ENCODE measurements at regions not wholly inside any gene's neighbourhood (a gene's known extent, or its start where the extent isn't known, plus 50 kb on each side); places are given as distances from the start of the nearest gene placed in this dataset.

- TF ChIP-seq CTCF (IDR thresholded peaks at IDR 0.05), result no peak
- no peak for DNase-seq (ENCODE audit: low spot score)
- ATAC-seq (ENCODE audit: low FRiP score), result no peak
Measured at GRCh38 chr7:109049366-109049765, 479.7 kb downstream of the DNAJB9 start.

- no peak for DNase-seq (ENCODE audit: low spot score)
- ATAC-seq (ENCODE audit: low FRiP score), result no peak
- no peak for TF ChIP-seq CTCF (IDR thresholded peaks at IDR 0.05)
Measured at GRCh38 chr7:109059089-109059488, 489.4 kb downstream of the DNAJB9 start.

DNA sequence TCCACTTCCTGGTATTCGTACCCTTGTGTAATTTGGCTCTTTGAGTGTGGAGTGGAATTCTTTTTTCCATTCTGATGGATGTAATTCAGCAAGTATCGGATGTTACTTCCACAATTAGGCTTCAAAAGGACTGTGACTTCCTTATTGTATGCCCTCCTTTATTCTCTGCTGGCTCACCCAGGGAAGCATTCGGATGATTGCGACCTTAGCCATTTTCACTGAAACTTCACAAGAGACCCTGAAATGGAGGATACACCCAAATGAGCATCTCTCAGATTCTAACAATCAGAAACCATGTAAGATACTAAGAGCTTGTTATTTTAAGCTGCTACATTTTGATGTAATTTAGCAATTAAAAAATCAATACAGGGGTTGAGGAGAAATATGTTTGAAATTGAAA is 493.1 kb downstream of the DNAJB9 start:
- no peak for TF ChIP-seq CTCF (IDR thresholded peaks at IDR 0.05)
- ATAC-seq (ENCODE audit: low FRiP score) (no peak), DNase-seq (ENCODE audit: low spot score) (no peak)

DNA sequence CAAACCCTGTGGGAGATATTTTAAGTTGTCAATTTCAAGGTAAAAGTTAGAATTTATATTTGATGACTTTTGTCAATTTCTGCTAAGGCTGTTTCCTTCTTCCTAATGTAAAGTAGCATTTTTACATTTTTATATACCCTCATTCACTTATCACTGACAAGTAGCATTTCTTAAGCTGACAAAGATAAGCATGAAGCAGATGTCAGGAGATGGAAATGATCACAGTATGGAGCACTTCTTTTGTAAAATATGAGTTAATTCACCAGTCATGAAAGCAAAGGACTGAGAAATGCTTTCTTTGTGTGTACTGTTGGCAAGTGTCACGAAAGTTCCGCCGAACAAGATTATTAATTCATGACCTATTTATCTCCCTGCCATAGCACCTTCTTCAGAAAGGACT is 503.9 kb downstream of the DNAJB9 start:
- TF ChIP-seq CTCF (IDR thresholded peaks at IDR 0.05), result no peak
- ATAC-seq (ENCODE audit: low FRiP score), result no peak
- DNase-seq (ENCODE audit: low spot score), result no peak

- ATAC-seq (ENCODE audit: low FRiP score) (no peak), DNase-seq (ENCODE audit: low spot score) (no peak)
- TF ChIP-seq CTCF (IDR thresholded peaks at IDR 0.05), result no peak
Measured at GRCh38 chr7:109076396-109076972, 506.8 kb downstream of the DNAJB9 start.

- no peak for DNase-seq (ENCODE audit: low spot score)
- no peak for ATAC-seq (ENCODE audit: low FRiP score)
- no peak for TF ChIP-seq CTCF (IDR thresholded peaks at IDR 0.05)
Measured at GRCh38 chr7:109091042-109091441, 521.4 kb downstream of the DNAJB9 start.

DNA sequence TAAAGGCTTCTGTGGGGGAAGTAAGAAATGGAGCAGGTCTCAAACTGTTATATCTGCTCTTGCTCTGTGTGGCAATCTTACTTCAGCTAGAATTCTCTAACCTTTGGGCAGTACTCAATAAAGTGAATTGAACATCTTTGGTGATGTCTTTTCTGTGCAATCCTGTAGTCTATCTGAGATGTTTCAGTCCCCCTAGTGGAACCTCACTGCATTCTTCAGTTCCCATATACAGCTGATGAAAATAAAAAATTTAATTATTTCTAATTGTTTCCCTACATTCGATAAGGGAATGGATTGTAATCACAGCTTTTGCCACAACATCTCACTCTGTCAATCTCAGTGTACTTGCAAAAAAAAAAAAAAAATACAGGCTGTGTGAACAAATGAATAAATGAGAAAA is 522.6 kb downstream of the DNAJB9 start:
- TF ChIP-seq CTCF (IDR thresholded peaks at IDR 0.05), result no peak
- no peak for ATAC-seq (ENCODE audit: low FRiP score)
- no peak for DNase-seq (ENCODE audit: low spot score)
